ENCODE measurements at regions not wholly inside any gene's neighbourhood (a gene's known extent, or its start where the extent isn't known, plus 50 kb on each side); places are given as distances from the start of the nearest gene placed in this dataset.

DNA sequence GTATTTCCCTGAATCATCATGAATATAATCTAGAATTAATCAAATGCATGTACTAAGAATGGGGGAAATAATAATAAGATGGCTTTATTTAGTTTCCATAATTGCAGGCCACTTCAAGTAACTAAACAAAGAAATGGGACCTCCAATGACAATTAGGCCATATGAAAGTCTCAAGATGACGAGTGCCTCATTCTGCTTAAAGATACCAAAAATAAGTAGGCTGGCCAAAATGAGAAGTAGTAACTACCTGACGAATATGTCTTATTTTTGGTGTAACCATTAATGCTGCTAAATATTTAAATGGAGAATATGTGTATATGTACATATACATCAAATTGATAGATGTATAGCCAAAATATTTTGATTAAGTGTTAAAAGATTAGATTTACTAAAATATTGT, 932.6 kb downstream of the EPHA3 start:
- peaks cover 44% of the 10 kb centered on the region for H3K4me1 Mint-ChIP-seq
- ChIA-PET POLR2A (no interaction called here), CTCF (no interaction called here)
- no peaks in the 10 kb centered on the region for H3K27me3 Mint-ChIP-seq (ENCODE audit: low read depth)
- peaks cover 10% of the 10 kb centered on the region for H3K9me3 Mint-ChIP-seq
- no peak overlapping the region for H3K27ac Mint-ChIP-seq
- DNase-seq (ENCODE audit: low spot score) (no peak), ATAC-seq (no peak)
- no peaks in the 10 kb centered on the region; the same call in 1 of the 2 replicates for H3K36me3 Mint-ChIP-seq
- TF ChIP-seq RELA (CRISPR knock-in tag; IDR thresholded peaks at IDR 0.05; ENCODE audit: borderline replicate concordance) (no peak), GTF2I (CRISPR knock-in tag; conservative IDR thresholded peaks at IDR 0.05) (no peak), USF1 (CRISPR knock-in tag; IDR thresholded peaks at IDR 0.05) (no peak), NFYB (CRISPR knock-in tag; conservative IDR thresholded peaks at IDR 0.05; ENCODE audit: low read depth) (no peak), E2F5 (CRISPR knock-in tag; IDR thresholded peaks at IDR 0.05) (no peak), NR1H2 (CRISPR knock-in tag; IDR thresholded peaks at IDR 0.05) (no peak), PRDM15 (CRISPR knock-in tag; IDR thresholded peaks at IDR 0.05) (no peak), ZNF317 (CRISPR knock-in tag; IDR thresholded peaks at IDR 0.05; ENCODE audit: borderline replicate concordance, low read depth) (no peak), GRHL2 (CRISPR knock-in tag; IDR thresholded peaks at IDR 0.05; ENCODE audit: insufficient replicate concordance, severe bottlenecking) (no peak), ESRRA (CRISPR knock-in tag; IDR thresholded peaks at IDR 0.05; ENCODE audit: borderline replicate concordance) (no peak), CREM (CRISPR knock-in tag; IDR thresholded peaks at IDR 0.05) (no peak)
- TF ChIP-seq, protein P1, sequence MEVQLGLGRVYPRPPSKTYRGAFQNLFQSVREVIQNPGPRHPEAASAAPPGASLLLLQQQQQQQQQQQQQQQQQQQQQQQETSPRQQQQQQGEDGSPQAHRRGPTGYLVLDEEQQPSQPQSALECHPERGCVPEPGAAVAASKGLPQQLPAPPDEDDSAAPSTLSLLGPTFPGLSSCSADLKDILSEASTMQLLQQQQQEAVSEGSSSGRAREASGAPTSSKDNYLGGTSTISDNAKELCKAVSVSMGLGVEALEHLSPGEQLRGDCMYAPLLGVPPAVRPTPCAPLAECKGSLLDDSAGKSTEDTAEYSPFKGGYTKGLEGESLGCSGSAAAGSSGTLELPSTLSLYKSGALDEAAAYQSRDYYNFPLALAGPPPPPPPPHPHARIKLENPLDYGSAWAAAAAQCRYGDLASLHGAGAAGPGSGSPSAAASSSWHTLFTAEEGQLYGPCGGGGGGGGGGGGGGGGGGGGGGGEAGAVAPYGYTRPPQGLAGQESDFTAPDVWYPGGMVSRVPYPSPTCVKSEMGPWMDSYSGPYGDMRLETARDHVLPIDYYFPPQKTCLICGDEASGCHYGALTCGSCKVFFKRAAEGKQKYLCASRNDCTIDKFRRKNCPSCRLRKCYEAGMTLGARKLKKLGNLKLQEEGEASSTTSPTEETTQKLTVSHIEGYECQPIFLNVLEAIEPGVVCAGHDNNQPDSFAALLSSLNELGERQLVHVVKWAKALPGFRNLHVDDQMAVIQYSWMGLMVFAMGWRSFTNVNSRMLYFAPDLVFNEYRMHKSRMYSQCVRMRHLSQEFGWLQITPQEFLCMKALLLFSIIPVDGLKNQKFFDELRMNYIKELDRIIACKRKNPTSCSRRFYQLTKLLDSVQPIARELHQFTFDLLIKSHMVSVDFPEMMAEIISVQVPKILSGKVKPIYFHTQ (CRISPR knock-in tag; IDR thresholded peaks at IDR 0.05) = no peak
- TF ChIP-seq, protein P2, sequence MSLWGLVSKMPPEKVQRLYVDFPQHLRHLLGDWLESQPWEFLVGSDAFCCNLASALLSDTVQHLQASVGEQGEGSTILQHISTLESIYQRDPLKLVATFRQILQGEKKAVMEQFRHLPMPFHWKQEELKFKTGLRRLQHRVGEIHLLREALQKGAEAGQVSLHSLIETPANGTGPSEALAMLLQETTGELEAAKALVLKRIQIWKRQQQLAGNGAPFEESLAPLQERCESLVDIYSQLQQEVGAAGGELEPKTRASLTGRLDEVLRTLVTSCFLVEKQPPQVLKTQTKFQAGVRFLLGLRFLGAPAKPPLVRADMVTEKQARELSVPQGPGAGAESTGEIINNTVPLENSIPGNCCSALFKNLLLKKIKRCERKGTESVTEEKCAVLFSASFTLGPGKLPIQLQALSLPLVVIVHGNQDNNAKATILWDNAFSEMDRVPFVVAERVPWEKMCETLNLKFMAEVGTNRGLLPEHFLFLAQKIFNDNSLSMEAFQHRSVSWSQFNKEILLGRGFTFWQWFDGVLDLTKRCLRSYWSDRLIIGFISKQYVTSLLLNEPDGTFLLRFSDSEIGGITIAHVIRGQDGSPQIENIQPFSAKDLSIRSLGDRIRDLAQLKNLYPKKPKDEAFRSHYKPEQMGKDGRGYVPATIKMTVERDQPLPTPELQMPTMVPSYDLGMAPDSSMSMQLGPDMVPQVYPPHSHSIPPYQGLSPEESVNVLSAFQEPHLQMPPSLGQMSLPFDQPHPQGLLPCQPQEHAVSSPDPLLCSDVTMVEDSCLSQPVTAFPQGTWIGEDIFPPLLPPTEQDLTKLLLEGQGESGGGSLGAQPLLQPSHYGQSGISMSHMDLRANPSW (CRISPR knock-in tag; conservative IDR thresholded peaks at IDR 0.05; ENCODE audit: low read depth) = no peak
- no peak overlapping the region for H3K4me3 Mint-ChIP-seq

DNA sequence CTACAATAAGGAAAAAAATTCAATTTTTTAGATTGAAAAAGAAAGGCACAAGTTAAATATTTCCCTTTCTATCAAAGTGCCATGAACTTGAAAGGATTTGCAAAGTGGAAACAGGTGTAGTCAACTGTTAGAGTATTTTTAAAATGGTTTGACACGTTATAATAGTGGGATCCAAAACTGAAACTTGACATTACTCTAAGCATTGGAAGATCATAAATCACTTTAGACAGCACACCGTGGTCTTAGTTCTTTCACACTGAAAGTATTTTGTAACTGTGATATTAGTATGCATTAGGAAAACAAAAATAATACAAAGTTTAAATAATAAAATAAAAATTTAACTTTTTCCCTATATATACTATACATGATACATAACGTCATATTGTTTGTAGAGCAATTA, 933.1 kb downstream of the EPHA3 start:
- H3K27me3 Mint-ChIP-seq (ENCODE audit: low read depth) = no peaks in the 10 kb centered on the region
- DNase-seq (ENCODE audit: low spot score) = no peak
- ATAC-seq = no peak
- H3K27ac Mint-ChIP-seq = no peak overlapping the region
- ChIA-PET POLR2A (no interaction called here), CTCF (no interaction called here)
- no peak overlapping the region for H3K4me3 Mint-ChIP-seq
- H3K9me3 Mint-ChIP-seq = peaks cover 10% of the 10 kb centered on the region
- peaks cover 40% of the 10 kb centered on the region for H3K4me1 Mint-ChIP-seq
- H3K36me3 Mint-ChIP-seq = no peaks in the 10 kb centered on the region; the same call in 1 of the 2 replicates
- TF ChIP-seq, protein P3, sequence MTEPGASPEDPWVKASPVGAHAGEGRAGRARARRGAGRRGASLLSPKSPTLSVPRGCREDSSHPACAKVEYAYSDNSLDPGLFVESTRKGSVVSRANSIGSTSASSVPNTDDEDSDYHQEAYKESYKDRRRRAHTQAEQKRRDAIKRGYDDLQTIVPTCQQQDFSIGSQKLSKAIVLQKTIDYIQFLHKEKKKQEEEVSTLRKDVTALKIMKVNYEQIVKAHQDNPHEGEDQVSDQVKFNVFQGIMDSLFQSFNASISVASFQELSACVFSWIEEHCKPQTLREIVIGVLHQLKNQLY (CRISPR knock-in tag; IDR thresholded peaks at IDR 0.05) = no peak
- no peak for TF ChIP-seq OVOL2 (CRISPR knock-in tag; IDR thresholded peaks at IDR 0.05; ENCODE audit: borderline replicate concordance)
- no peak for TF ChIP-seq TEAD1 (CRISPR knock-in tag; IDR thresholded peaks at IDR 0.05)
- TF ChIP-seq, protein P4, sequence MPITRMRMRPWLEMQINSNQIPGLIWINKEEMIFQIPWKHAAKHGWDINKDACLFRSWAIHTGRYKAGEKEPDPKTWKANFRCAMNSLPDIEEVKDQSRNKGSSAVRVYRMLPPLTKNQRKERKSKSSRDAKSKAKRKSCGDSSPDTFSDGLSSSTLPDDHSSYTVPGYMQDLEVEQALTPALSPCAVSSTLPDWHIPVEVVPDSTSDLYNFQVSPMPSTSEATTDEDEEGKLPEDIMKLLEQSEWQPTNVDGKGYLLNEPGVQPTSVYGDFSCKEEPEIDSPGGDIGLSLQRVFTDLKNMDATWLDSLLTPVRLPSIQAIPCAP (CRISPR knock-in tag; IDR thresholded peaks at IDR 0.05) = no peak
- TF ChIP-seq CREM (CRISPR knock-in tag; IDR thresholded peaks at IDR 0.05) = no peak
- no peak for TF ChIP-seq E2F5 (CRISPR knock-in tag; IDR thresholded peaks at IDR 0.05)
- no peak for TF ChIP-seq NR3C1 (CRISPR knock-in tag; conservative IDR thresholded peaks at IDR 0.05; ENCODE audit: low read depth)
- no peak for TF ChIP-seq ZNF263 (CRISPR knock-in tag; IDR thresholded peaks at IDR 0.05; ENCODE audit: low read depth)
- TF ChIP-seq JAZF1 (CRISPR knock-in tag; IDR thresholded peaks at IDR 0.05) = no peak
- TF ChIP-seq ZNF219 (CRISPR knock-in tag; IDR thresholded peaks at IDR 0.05; ENCODE audit: borderline replicate concordance) = no peak
- no peak for TF ChIP-seq TP53 (CRISPR knock-in tag; IDR thresholded peaks at IDR 0.05)

Data from WTC11 (cell line).